ENCODE measurements at regions not wholly inside any gene's neighbourhood (a gene's known extent, or its start where the extent isn't known, plus 50 kb on each side); places are given as distances from the start of the nearest gene placed in this dataset.

GRCh38 chr4:131366714-131367113, 1782.4 kb upstream of the PCDH10 start:
- TF ChIP-seq, protein P1, sequence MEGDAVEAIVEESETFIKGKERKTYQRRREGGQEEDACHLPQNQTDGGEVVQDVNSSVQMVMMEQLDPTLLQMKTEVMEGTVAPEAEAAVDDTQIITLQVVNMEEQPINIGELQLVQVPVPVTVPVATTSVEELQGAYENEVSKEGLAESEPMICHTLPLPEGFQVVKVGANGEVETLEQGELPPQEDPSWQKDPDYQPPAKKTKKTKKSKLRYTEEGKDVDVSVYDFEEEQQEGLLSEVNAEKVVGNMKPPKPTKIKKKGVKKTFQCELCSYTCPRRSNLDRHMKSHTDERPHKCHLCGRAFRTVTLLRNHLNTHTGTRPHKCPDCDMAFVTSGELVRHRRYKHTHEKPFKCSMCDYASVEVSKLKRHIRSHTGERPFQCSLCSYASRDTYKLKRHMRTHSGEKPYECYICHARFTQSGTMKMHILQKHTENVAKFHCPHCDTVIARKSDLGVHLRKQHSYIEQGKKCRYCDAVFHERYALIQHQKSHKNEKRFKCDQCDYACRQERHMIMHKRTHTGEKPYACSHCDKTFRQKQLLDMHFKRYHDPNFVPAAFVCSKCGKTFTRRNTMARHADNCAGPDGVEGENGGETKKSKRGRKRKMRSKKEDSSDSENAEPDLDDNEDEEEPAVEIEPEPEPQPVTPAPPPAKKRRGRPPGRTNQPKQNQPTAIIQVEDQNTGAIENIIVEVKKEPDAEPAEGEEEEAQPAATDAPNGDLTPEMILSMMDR (IDR thresholded peaks at IDR 0.05; ENCODE audit: borderline replicate concordance, extremely low read depth, low read length, poor library complexity, severe bottlenecking) = no peak
- no peak for TF ChIP-seq EZH2 (IDR thresholded peaks at IDR 0.05; ENCODE audit: borderline replicate concordance, low read depth, low read length, severe bottlenecking)

All from DND-41 (cell line).